ENCODE measurements at regions not wholly inside any gene's neighbourhood (a gene's known extent, or its start where the extent isn't known, plus 50 kb on each side); places are given as distances from the start of the nearest gene placed in this dataset.

DNA sequence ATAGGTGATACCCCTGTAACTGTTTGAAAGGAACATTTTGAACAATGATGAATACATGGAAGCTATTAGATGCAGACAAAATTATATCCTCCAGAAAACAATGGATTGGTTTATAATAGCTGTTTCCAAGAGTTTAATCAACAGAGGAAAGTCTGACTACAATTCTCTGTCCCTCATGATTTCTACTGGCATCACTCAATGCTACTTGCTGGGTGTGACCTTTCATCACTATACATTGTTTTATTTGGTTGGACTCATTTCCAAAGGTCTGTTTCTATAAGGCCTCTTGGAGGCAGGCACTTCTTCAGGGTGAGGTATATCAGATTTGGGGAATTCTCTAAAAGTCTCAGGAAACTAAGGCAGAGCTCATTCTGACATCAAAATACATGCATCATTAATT lies 636.1 kb upstream of the SLC8A1 start:
- H3K4me1 ChIP-seq (ENCODE audit: low read length): no peaks in the 10 kb centered on the region
- no peak overlapping the region for H3K4me2 ChIP-seq (ENCODE audit: low read length)
- H3K27me3 ChIP-seq (ENCODE audit: low read depth, low read length): no peaks in the 10 kb centered on the region
- H3K9me3 ChIP-seq (ENCODE audit: insufficient read depth, low read length): no peaks in the 10 kb centered on the region
- H3K27ac ChIP-seq (ENCODE audit: low read length): no peak overlapping the region
- H2AFZ ChIP-seq (ENCODE audit: low read depth, low read length): no peak overlapping the region
- no peaks in the 10 kb centered on the region for H3K79me2 ChIP-seq (ENCODE audit: low read length)
- no peaks in the 10 kb centered on the region for H4K20me1 ChIP-seq (ENCODE audit: insufficient read depth, low read length)
- H3K9ac ChIP-seq (ENCODE audit: low read length): no peak overlapping the region
- H3K4me3 ChIP-seq (ENCODE audit: low read length): no peak overlapping the region
- no peaks in the 10 kb centered on the region for H3K36me3 ChIP-seq (replicated peaks; ENCODE audit: low read depth, low read length)
- TF ChIP-seq CTCF (IDR thresholded peaks at IDR 0.05; ENCODE audit: low read depth, low read length) (no peak), EZH2phosphoT487 (IDR thresholded peaks at IDR 0.05; ENCODE audit: low read depth) (no peak)

GRCh38 chr2:41101281-41101680 lies 649.4 kb upstream of the SLC8A1 start:
- Histone ChIP-seq H3K4me2 (ENCODE audit: low read length) (no peak overlapping the region), H3K9me3 (ENCODE audit: insufficient read depth, low read length) (no peaks in the 10 kb centered on the region), H3K4me3 (ENCODE audit: low read length) (no peak overlapping the region), H3K79me2 (ENCODE audit: low read length) (no peaks in the 10 kb centered on the region), H4K20me1 (ENCODE audit: insufficient read depth, low read length) (no peaks in the 10 kb centered on the region), H2AFZ (ENCODE audit: low read depth, low read length) (no peak overlapping the region), H3K4me1 (ENCODE audit: low read length) (no peaks in the 10 kb centered on the region), H3K27me3 (ENCODE audit: low read depth, low read length) (no peaks in the 10 kb centered on the region), H3K9ac (ENCODE audit: low read length) (no peak overlapping the region), H3K27ac (ENCODE audit: low read length) (no peak overlapping the region), H3K36me3 (replicated peaks; ENCODE audit: low read depth, low read length) (no peaks in the 10 kb centered on the region)
- TF ChIP-seq CTCF (IDR thresholded peaks at IDR 0.05; ENCODE audit: low read depth, low read length) (no peak), EZH2phosphoT487 (IDR thresholded peaks at IDR 0.05; ENCODE audit: low read depth) (no peak)

- no peaks in the 10 kb centered on the region for H3K36me3 ChIP-seq (replicated peaks; ENCODE audit: low read depth, low read length)
- H3K79me2 ChIP-seq (ENCODE audit: low read length): no peaks in the 10 kb centered on the region
Measured at GRCh38 chr2:41109744-41110143, 657.9 kb upstream of the SLC8A1 start.

More at GRCh38 chr2:41109744-41110143, 657.9 kb upstream of the SLC8A1 start:
- Histone ChIP-seq H3K4me2 (ENCODE audit: low read length) (no peak overlapping the region), H3K4me1 (ENCODE audit: low read length) (peaks cover 7% of the 10 kb centered on the region; the same call in 1 of the 2 replicates), H3K4me3 (ENCODE audit: low read length) (no peak overlapping the region), H3K9me3 (ENCODE audit: insufficient read depth, low read length) (no peaks in the 10 kb centered on the region), H4K20me1 (ENCODE audit: insufficient read depth, low read length) (no peaks in the 10 kb centered on the region), H3K27ac (ENCODE audit: low read length) (no peak overlapping the region), H2AFZ (ENCODE audit: low read depth, low read length) (no peak overlapping the region), H3K9ac (ENCODE audit: low read length) (no peak overlapping the region), H3K27me3 (ENCODE audit: low read depth, low read length) (no peaks in the 10 kb centered on the region)
- no peak for TF ChIP-seq CTCF (IDR thresholded peaks at IDR 0.05; ENCODE audit: low read depth, low read length)
- no peak for TF ChIP-seq EZH2phosphoT487 (IDR thresholded peaks at IDR 0.05; ENCODE audit: low read depth)
